Ishikawa (cell line): ENCODE measurements at regions not wholly inside any gene's neighbourhood (a gene's known extent, or its start where the extent isn't known, plus 50 kb on each side); places are given as distances from the start of the nearest gene placed in this dataset.

ENCODE experiments used
- CEBPB ChIP-seq: IDR thresholded peaks from 2 replicates; pipeline ENCODE4 v1.6.1; 2012
- CREB1 ChIP-seq: IDR thresholded peaks from 2 replicates; pipeline ENCODE4 v1.6.1; 2012; ENCODE audit warnings: low read depth
- EGR1 ChIP-seq: IDR thresholded peaks from 2 replicates; pipeline ENCODE4 v1.6.1; 2012
- EP300 ChIP-seq: IDR thresholded peaks from 2 replicates; pipeline ENCODE4 v1.6.1; 2012; ENCODE audit warnings: borderline replicate concordance
- FOXM1 ChIP-seq: IDR thresholded peaks from 2 replicates; pipeline ENCODE4 v1.6.1; 2012; ENCODE audit warnings: low read depth, borderline replicate concordance
- NFIC ChIP-seq: IDR thresholded peaks from 2 replicates; pipeline ENCODE4 v1.6.1; 2012
- RAD21 ChIP-seq: IDR thresholded peaks from 2 replicates; pipeline ENCODE4 v1.6.1; 2012; ENCODE audit warnings: low read depth
- REST ChIP-seq: IDR thresholded peaks from 2 replicates; pipeline ENCODE4 v1.6.1; 2012; ENCODE audit warnings: low read depth, mild to moderate bottlenecking
- TAF1 ChIP-seq: IDR thresholded peaks from 2 replicates; pipeline ENCODE4 v1.6.1; 2012; ENCODE audit warnings: low read depth, mild to moderate bottlenecking
- TCF12 ChIP-seq: IDR thresholded peaks from 2 replicates; pipeline ENCODE4 v1.6.1; 2012; ENCODE audit warnings: low read depth
- TEAD4 ChIP-seq: IDR thresholded peaks from 2 replicates; pipeline ENCODE4 v1.6.1; 2012
- YY1 ChIP-seq: IDR thresholded peaks from 2 replicates; pipeline ENCODE4 v1.6.1; 2012; ENCODE audit warnings: low read depth
- ZBTB7A ChIP-seq: IDR thresholded peaks from 2 replicates; pipeline ENCODE4 v1.6.1; 2012; ENCODE audit warnings: low read depth
- TF ChIP-seq, protein P1 (sequence below): IDR thresholded peaks from 2 replicates; pipeline ENCODE4 v1.6.1; 2012
- TF ChIP-seq, protein P2 (sequence below): IDR thresholded peaks from 2 replicates; pipeline ENCODE4 v1.6.1; 2012

- TF ChIP-seq CEBPB = no peak
- TF ChIP-seq, protein P1, sequence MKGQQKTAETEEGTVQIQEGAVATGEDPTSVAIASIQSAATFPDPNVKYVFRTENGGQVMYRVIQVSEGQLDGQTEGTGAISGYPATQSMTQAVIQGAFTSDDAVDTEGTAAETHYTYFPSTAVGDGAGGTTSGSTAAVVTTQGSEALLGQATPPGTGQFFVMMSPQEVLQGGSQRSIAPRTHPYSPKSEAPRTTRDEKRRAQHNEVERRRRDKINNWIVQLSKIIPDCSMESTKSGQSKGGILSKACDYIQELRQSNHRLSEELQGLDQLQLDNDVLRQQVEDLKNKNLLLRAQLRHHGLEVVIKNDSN = no peak
- TF ChIP-seq YY1 = no peak
- no peak for TF ChIP-seq NFIC
- TF ChIP-seq ZBTB7A = no peak
- TF ChIP-seq CREB1 = no peak
- TF ChIP-seq, protein P2, sequence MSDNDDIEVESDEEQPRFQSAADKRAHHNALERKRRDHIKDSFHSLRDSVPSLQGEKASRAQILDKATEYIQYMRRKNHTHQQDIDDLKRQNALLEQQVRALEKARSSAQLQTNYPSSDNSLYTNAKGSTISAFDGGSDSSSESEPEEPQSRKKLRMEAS = no peak
- no peak for TF ChIP-seq EP300
- TF ChIP-seq REST = no peak
- no peak for TF ChIP-seq FOXM1
- no peak for TF ChIP-seq TEAD4
- no peak for TF ChIP-seq TAF1
- no peak for TF ChIP-seq EGR1
Observed at GRCh38 chr7:94803821-94804220, 103.6 kb upstream of the PPP1R9A start.

- no peak for TF ChIP-seq TAF1
- TF ChIP-seq, protein P1 = no peak
- no peak for TF ChIP-seq EGR1
- no peak for TF ChIP-seq YY1
Observed at GRCh38 chr7:94810496-94810895, 96.9 kb upstream of the PPP1R9A start.

GRCh38 chr7:94813917-94814316 is 93.5 kb upstream of the PPP1R9A start:
- TF ChIP-seq, protein P2 = no peak
- TF ChIP-seq YY1 (no peak), REST (no peak), EP300 (no peak), FOXM1 (no peak), CREB1 (no peak), CEBPB (no peak), TAF1 (no peak), TEAD4 (no peak)

DNA sequence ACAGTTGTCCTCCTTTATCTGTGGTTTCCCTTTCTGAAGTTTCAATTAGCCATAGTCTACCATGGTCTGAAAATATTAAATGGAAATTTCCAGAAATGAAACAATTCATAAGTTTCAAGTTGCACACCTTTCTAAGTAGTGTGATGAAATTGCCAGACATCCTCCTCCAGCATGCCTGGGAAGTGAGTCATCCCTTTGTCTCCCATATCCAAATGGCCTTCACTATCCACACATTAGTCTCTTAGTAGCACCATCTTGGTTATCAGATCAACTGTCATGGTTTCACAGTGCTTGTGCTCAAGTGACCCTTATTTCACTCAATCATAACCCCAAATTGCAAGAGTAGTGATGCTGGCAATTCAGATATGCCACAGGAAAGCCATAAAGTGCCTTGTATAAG is 83.4 kb upstream of the PPP1R9A start:
- TF ChIP-seq TCF12 = no peak
- peak; percentile 70; the same call in 1 of the 2 replicates for TF ChIP-seq YY1
- TF ChIP-seq, protein P1 = no peak
- TF ChIP-seq TEAD4 = peak; percentile 70
- peak; percentile 49; the same call in 1 of the 2 replicates for TF ChIP-seq CEBPB
- TF ChIP-seq, protein P2 = no peak

DNA sequence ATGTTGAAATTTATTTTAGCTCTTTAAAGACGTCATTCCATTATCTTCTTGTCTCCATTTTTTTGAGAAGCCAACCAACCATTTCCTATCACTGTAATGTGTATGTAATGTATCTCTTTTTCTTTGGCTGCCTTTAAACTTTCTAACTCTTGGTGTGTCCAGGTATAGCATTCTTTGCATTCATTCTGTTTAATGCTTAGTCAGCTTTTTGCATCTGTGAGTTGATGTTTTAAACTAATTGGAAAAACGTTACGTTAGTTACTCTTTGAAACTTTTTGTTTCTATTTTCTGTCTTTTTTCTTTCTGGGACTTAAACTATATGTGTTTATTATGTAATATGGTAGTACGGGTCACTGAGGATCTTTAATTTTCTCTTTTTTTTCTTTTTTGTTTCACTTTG is 77.4 kb upstream of the PPP1R9A start:
- no peak for TF ChIP-seq EGR1
- TF ChIP-seq TAF1 = no peak
- TF ChIP-seq YY1 = no peak
- no peak for TF ChIP-seq CEBPB
- no peak for TF ChIP-seq TCF12

- TF ChIP-seq REST (no peak), FOXM1 (no peak), NFIC (no peak), ZBTB7A (no peak), EGR1 (no peak), TAF1 (no peak), RAD21 (no peak), TCF12 (no peak), CREB1 (no peak), CEBPB (no peak), EP300 (no peak), YY1 (no peak), TEAD4 (no peak)
- TF ChIP-seq, protein P1 = no peak
- TF ChIP-seq, protein P2 = no peak
Observed at GRCh38 chr7:94832051-94832450, 75.3 kb upstream of the PPP1R9A start.
